ENCODE measurements at regions not wholly inside any gene's neighbourhood (a gene's known extent, or its start where the extent isn't known, plus 50 kb on each side); places are given as distances from the start of the nearest gene placed in this dataset.

DNA sequence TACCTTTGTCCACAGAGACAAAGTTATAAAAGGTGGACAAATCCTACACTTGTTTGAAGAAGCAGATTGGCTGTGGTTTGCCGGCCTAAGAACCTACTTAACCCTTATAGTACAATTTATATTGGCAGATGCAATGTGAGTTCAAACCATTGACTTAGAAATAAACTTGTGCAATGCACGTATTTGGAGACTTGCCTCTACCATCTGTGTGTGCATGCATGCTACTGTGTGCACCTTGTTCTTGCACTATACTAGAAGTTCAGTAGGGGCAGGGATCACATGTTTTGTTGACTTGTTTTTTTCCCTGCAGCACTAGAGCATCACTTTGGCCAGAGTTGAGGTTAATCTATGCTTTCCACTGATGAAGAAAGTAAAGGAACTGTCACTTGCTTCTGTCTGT lies 163.1 kb upstream of the SERP2 start:
- TF ChIP-seq, protein P1, sequence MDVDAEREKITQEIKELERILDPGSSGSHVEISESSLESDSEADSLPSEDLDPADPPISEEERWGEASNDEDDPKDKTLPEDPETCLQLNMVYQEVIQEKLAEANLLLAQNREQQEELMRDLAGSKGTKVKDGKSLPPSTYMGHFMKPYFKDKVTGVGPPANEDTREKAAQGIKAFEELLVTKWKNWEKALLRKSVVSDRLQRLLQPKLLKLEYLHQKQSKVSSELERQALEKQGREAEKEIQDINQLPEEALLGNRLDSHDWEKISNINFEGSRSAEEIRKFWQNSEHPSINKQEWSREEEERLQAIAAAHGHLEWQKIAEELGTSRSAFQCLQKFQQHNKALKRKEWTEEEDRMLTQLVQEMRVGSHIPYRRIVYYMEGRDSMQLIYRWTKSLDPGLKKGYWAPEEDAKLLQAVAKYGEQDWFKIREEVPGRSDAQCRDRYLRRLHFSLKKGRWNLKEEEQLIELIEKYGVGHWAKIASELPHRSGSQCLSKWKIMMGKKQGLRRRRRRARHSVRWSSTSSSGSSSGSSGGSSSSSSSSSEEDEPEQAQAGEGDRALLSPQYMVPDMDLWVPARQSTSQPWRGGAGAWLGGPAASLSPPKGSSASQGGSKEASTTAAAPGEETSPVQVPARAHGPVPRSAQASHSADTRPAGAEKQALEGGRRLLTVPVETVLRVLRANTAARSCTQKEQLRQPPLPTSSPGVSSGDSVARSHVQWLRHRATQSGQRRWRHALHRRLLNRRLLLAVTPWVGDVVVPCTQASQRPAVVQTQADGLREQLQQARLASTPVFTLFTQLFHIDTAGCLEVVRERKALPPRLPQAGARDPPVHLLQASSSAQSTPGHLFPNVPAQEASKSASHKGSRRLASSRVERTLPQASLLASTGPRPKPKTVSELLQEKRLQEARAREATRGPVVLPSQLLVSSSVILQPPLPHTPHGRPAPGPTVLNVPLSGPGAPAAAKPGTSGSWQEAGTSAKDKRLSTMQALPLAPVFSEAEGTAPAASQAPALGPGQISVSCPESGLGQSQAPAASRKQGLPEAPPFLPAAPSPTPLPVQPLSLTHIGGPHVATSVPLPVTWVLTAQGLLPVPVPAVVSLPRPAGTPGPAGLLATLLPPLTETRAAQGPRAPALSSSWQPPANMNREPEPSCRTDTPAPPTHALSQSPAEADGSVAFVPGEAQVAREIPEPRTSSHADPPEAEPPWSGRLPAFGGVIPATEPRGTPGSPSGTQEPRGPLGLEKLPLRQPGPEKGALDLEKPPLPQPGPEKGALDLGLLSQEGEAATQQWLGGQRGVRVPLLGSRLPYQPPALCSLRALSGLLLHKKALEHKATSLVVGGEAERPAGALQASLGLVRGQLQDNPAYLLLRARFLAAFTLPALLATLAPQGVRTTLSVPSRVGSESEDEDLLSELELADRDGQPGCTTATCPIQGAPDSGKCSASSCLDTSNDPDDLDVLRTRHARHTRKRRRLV (CRISPR knock-in tag; IDR thresholded peaks at IDR 0.05): no peak
- TF ChIP-seq, protein P2, sequence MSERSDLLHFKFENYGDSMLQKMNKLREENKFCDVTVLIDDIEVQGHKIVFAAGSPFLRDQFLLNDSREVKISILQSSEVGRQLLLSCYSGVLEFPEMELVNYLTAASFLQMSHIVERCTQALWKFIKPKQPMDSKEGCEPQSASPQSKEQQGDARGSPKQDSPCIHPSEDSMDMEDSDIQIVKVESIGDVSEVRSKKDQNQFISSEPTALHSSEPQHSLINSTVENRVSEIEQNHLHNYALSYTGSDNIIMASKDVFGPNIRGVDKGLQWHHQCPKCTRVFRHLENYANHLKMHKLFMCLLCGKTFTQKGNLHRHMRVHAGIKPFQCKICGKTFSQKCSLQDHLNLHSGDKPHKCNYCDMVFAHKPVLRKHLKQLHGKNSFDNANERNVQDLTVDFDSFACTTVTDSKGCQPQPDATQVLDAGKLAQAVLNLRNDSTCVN (CRISPR knock-in tag; IDR thresholded peaks at IDR 0.05; ENCODE audit: borderline replicate concordance): no peak
- TF ChIP-seq ZNF331 (CRISPR knock-in tag; IDR thresholded peaks at IDR 0.05): no peak
- TF ChIP-seq SATB2 (CRISPR knock-in tag; IDR thresholded peaks at IDR 0.05): no peak
- no peak for TF ChIP-seq MXD4 (CRISPR knock-in tag; IDR thresholded peaks at IDR 0.05)
- BruUV-seq (replicated peaks): no TSS peak
- no peak overlapping the region for H3K27ac ChIP-seq (ENCODE audit: extremely low read length, insufficient read depth, low read length)
- ChIA-PET POLR2A (no interaction called here), CTCF (ENCODE audit: low intra/inter-chr PET ratio, low total read pairs) (no interaction called here)
- no peaks in the 10 kb centered on the region for H4K20me1 ChIP-seq (ENCODE audit: insufficient read depth, low read length)
- ATAC-seq: no peak
- no peaks in the 10 kb centered on the region for H3K27me3 ChIP-seq (ENCODE audit: control insufficient read depth in 1 of 2, insufficient read depth in 2 of 2, low read length in 2 of 2)
- no peak for DNase-seq (ENCODE audit: low spot score)
- no peak overlapping the region for H2AFZ ChIP-seq (ENCODE audit: low read length)
- FAIRE-seq: no peak
- 8% methylated on average over 2 of the region's 2 CpGs for WGBS (ENCODE audit: low lambda C conversion rate)
- in situ Hi-C loops (cut with HindIII; ENCODE audit: extremely low pct_ligation_motif_present, low pct_unique_long_range_greater_than_20kb): no loop called here
- no peaks in the 10 kb centered on the region for H3K79me2 ChIP-seq (ENCODE audit: insufficient read depth, low read length)
- H3K9ac ChIP-seq (ENCODE audit: insufficient read depth, low read depth, low read length): no peak overlapping the region
- intact Hi-C loops (cut with micrococcal nuclease; ENCODE audit: unreplicated experiment): no loop called here
- no peak overlapping the region for H3K4me3 ChIP-seq (replicated peaks in 1 of 3; ENCODE audit: insufficient read depth in 1 of 3, low read depth in 2 of 3, low read length in 3 of 3)
- H3K4me2 ChIP-seq (ENCODE audit: low read depth, low read length): no peak overlapping the region
- H3K9me3 ChIP-seq (ENCODE audit: low read length): peaks cover 7% of the 10 kb centered on the region
- no peaks in the 10 kb centered on the region for H3K4me1 ChIP-seq (ENCODE audit: insufficient read depth, low read length)
- no peaks in the 10 kb centered on the region for H3K36me3 ChIP-seq (replicated peaks in 1 of 2; ENCODE audit: control insufficient read depth in 1 of 2, insufficient read depth in 2 of 2, low read length in 2 of 2)
